ENCODE measurements at regions not wholly inside any gene's neighbourhood (a gene's known extent, or its start where the extent isn't known, plus 50 kb on each side); places are given as distances from the start of the nearest gene placed in this dataset.

GRCh38 chr17:14808425-14808824, 456.7 kb downstream of the PMP22 start:
- TF ChIP-seq POLR2A (IDR thresholded peaks at IDR 0.05; ENCODE audit: low read length) = no peak
- no peak for TF ChIP-seq GATA1 (IDR thresholded peaks at IDR 0.05; ENCODE audit: low read depth, low read length)
